Ascending aorta (tissue), 2 donors: ENCODE measurements at regions not wholly inside any gene's neighbourhood (a gene's known extent, or its start where the extent isn't known, plus 50 kb on each side); places are given as distances from the start of the nearest gene placed in this dataset.

Experiments used
- DNase-seq, 2 donors: peaks; one replicate each; pipeline ENCODE4 v3.0.0-alpha.2; 2019; ENCODE audit warnings: low spot score in 2 of 2
- H3K27ac ChIP-seq, 2 donors: fragments of 200-600 bp; sonication (generic); one replicate each; pipeline ENCODE4 v1.5.1; 2016 to 2017; ENCODE audit warnings: mild to moderate bottlenecking in 1 of 2
- H3K27me3 ChIP-seq: fragments of 200-600 bp; sonication (generic); one replicate; pipeline ENCODE4 v1.5.1; 2017
- H3K36me3 ChIP-seq, 2 donors: fragments of 200-600 bp; sonication (generic); one replicate each; pipeline ENCODE4 v1.5.1; 2016
- H3K4me1 ChIP-seq, 2 donors: fragments of 200-600 bp; sonication (generic); one replicate each; pipeline ENCODE4 v1.5.1; 2016 to 2017; ENCODE audit warnings: mild to moderate bottlenecking in 1 of 2
- H3K4me3 ChIP-seq, 2 donors: fragments of 200-600 bp; sonication (generic); one replicate each; pipeline ENCODE4 v1.5.1; 2016 to 2017; ENCODE audit warnings: mild to moderate bottlenecking in 1 of 2
- H3K9me3 ChIP-seq, 2 donors: fragments of 200-600 bp; sonication (generic); one replicate each; pipeline ENCODE4 v1.5.1; 2016
- CTCF ChIP-seq, 3 experiments: fragments of 200-600 bp in 2 of 3; fragments of 450-650 bp in 1 of 3; sonication (generic) in 2 of 3; IDR thresholded peaks; one replicate each; pipeline ENCODE4 v1.5.1; 2016 to 2019; ENCODE audit warnings: antibody characterized with exemption in 3 of 3, mild to moderate bottlenecking in 1 of 3, moderate library complexity in 1 of 3
- intact Hi-C: fragments of 100-400 bp; cut with DNase I; formaldehyde crosslinking; loops from one replicate; pipeline ENCODE4 v1.15.1; 2023

DNA sequence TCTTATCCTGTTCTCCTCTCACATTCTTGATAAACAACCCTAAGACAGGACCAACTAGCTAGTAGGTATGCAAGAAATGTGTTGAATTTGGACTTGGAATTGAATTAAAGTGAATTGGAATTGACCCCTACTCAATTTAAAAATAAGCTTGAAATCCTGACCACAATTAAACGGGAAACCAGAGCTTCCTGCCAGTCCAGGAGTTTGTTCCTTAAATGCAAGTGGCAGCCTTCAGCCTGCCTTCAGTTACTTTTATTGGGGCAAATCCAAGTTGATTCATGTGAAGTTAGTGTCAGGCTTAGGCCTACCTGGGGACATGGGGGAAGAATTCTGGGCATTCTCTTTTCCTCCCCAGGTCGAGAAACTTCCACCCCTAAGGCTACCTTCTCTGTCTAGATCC, 457.6 kb downstream of the BCL11A start:
- H3K4me1 ChIP-seq, result no peaks in the 10 kb centered on the region
- no peak for TF ChIP-seq CTCF (IDR thresholded peaks at IDR 0.05)
- H3K36me3 ChIP-seq, result no peaks in the 10 kb centered on the region
- no peaks in the 10 kb centered on the region for H3K27me3 ChIP-seq
- DNase-seq, result no peak
- H3K27ac ChIP-seq, result no peak overlapping the region
- no peaks in the 10 kb centered on the region for H3K9me3 ChIP-seq
- no peak overlapping the region for H3K4me3 ChIP-seq
- intact Hi-C loops, result no loop called here

DNA sequence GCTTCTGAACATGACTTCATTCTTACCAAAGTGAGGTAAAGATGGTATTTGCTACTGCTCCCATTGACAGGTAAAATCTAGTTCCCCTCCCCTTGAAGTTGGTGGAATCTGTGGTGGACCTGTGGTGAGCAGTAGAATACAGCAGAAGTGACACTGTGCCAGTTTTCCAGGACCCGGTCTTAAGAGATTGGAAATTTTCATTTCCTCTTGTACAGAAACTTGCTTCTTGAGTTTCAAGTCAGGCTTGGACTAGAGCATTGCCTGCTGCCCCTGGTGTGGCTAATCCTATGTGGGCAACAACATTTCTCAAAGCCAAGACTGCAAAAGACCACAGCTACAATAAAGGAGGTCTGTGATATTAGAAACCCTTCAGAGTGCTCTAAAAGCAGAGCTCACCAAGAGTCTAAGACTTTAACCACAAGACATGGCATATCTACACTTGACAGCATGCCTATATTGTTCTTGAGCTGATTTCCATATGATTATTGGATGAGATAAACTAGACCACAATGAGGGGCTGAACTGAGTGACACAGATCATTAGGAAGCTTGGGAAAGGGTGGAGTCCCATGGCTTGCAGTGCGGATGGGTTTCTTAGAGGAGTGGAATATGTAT, 458.1 kb downstream of the BCL11A start:
- H3K4me1 ChIP-seq, result no peaks in the 10 kb centered on the region
- no peak overlapping the region for H3K27ac ChIP-seq
- no peaks in the 10 kb centered on the region for H3K9me3 ChIP-seq
- no peak for TF ChIP-seq CTCF (IDR thresholded peaks at IDR 0.05)
- H3K4me3 ChIP-seq, result no peak overlapping the region
- H3K36me3 ChIP-seq, result no peaks in the 10 kb centered on the region
- no peak for DNase-seq
- H3K27me3 ChIP-seq, result no peaks in the 10 kb centered on the region
- intact Hi-C loops, result no loop called here

DNA sequence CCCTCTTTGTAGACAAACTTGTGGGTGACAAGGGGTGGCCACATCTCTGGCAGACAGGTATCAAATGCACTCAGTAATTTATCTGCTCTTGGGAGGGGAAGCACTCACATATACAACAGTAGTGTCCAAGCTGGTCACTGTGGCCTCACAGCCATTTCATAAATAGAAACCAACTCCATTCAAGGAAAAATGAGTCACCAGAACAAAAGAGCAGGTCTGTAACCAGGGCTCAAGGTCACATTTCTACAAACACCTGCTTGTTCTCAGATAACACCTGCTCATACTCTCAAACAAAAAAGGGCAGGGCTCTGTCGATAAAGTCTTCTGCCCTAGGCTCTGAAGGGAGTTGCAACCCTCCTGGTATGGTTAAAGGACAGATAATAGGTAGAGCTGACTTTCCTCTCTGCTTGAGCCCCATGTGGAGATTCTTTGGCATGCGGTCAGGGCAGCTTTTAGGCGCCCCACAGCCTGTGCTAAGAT, 459.0 kb downstream of the BCL11A start:
- H3K4me3 ChIP-seq, result no peak overlapping the region
- no peak for TF ChIP-seq CTCF (IDR thresholded peaks at IDR 0.05)
- no peaks in the 10 kb centered on the region for H3K9me3 ChIP-seq
- H3K27me3 ChIP-seq, result no peaks in the 10 kb centered on the region
- intact Hi-C loops, result no loop called here
- H3K36me3 ChIP-seq, result no peaks in the 10 kb centered on the region
- DNase-seq, result no peak
- H3K4me1 ChIP-seq, result no peaks in the 10 kb centered on the region
- H3K27ac ChIP-seq, result no peak overlapping the region

- TF ChIP-seq CTCF (IDR thresholded peaks at IDR 0.05), result no peak
- Histone ChIP-seq H3K9me3 (no peaks in the 10 kb centered on the region), H3K36me3 (no peaks in the 10 kb centered on the region), H3K27ac (no peak overlapping the region), H3K4me3 (no peak overlapping the region), H3K4me1 (no peaks in the 10 kb centered on the region), H3K27me3 (no peaks in the 10 kb centered on the region)
- DNase-seq, result no peak
- intact Hi-C loops, result no loop called here
Measured at GRCh38 chr2:60092781-60093180, 460.7 kb downstream of the BCL11A start.

DNA sequence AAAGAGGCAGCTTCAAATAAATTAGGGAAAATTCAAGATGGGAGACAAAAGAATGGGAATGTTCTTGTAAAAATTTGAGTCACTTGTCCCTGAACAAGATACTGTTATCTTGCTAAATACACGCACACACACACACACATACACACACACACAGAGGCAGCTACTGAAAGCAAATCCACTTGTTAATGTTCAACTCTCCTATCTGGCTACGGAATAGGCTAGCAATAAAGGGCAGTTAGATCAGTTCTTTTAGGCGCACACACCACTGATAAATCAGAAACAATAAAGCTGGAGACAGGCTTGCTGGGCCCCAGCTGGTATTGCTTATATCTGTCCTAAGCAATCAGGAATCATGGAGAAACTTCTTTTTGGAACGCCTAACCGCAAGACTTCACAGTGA, 461.6 kb downstream of the BCL11A start:
- Histone ChIP-seq H3K4me1 (no peaks in the 10 kb centered on the region), H3K36me3 (no peaks in the 10 kb centered on the region), H3K27ac (no peak overlapping the region), H3K4me3 (no peak overlapping the region), H3K27me3 (no peaks in the 10 kb centered on the region), H3K9me3 (no peaks in the 10 kb centered on the region)
- intact Hi-C loops, result no loop called here
- TF ChIP-seq CTCF (IDR thresholded peaks at IDR 0.05), result no peak
- DNase-seq, result no peak

- Histone ChIP-seq H3K27me3 (no peaks in the 10 kb centered on the region), H3K36me3 (no peaks in the 10 kb centered on the region), H3K4me3 (no peak overlapping the region), H3K9me3 (no peaks in the 10 kb centered on the region), H3K27ac (no peak overlapping the region), H3K4me1 (no peaks in the 10 kb centered on the region)
- no peak for DNase-seq
- TF ChIP-seq CTCF (IDR thresholded peaks at IDR 0.05), result no peak
- intact Hi-C loops, result no loop called here
Measured at GRCh38 chr2:60091266-60091665, 462.2 kb downstream of the BCL11A start.
